HEK293T (cell line): ENCODE measurements at regions not wholly inside any gene's neighbourhood (a gene's known extent, or its start where the extent isn't known, plus 50 kb on each side); places are given as distances from the start of the nearest gene placed in this dataset.

Source experiments
- ARNT ChIP-seq: fragments of 450-650 bp; IDR thresholded peaks from 2 replicates; pipeline ENCODE4 v1.6.1; 2017; ENCODE audit warnings: mild to moderate bottlenecking
- CTBP1 ChIP-seq: fragments of 450-650 bp; IDR thresholded peaks from 2 replicates; pipeline ENCODE4 v1.6.1; 2016; ENCODE audit warnings: borderline replicate concordance
- ELF4 ChIP-seq: fragments of 450-650 bp; IDR thresholded peaks from 2 replicates; pipeline ENCODE4 v1.6.1; 2017; ENCODE audit warnings: antibody characterized with exemption
- FOXA1 ChIP-seq: fragments of 450-650 bp; IDR thresholded peaks from 2 replicates; pipeline ENCODE4 v1.6.1; 2016; ENCODE audit warnings: mild to moderate bottlenecking
- FOXK2 ChIP-seq: fragments of 450-650 bp; IDR thresholded peaks from 2 replicates; pipeline ENCODE4 v1.6.1; 2016; ENCODE audit warnings: mild to moderate bottlenecking
- FOXM1 ChIP-seq: fragments of 450-650 bp; IDR thresholded peaks from 2 replicates; pipeline ENCODE4 v1.6.1; 2017; ENCODE audit warnings: mild to moderate bottlenecking, borderline replicate concordance
- HDGF ChIP-seq: fragments of 450-650 bp; IDR thresholded peaks from 2 replicates; pipeline ENCODE4 v1.6.1; 2017; ENCODE audit warnings: antibody characterized with exemption, borderline replicate concordance
- L3MBTL2 ChIP-seq: fragments of 450-650 bp; conservative IDR thresholded peaks from 2 replicates; pipeline ENCODE4 v1.6.1; 2016; ENCODE audit warnings: mild to moderate bottlenecking
- LEF1 ChIP-seq: fragments of 450-650 bp; IDR thresholded peaks from 2 replicates; pipeline ENCODE4 v1.6.1; 2017; ENCODE audit warnings: mild to moderate bottlenecking, borderline replicate concordance
- PKNOX1 ChIP-seq: fragments of 450-650 bp; IDR thresholded peaks from 2 replicates; pipeline ENCODE4 v1.6.1; 2016
- SP1 ChIP-seq: fragments of 450-650 bp; IDR thresholded peaks from 2 replicates; pipeline ENCODE4 v1.6.1; 2017
- SUZ12 ChIP-seq: fragments of 450-650 bp; IDR thresholded peaks from 2 replicates; pipeline ENCODE4 v1.6.1; 2016; ENCODE audit warnings: mild to moderate bottlenecking
- TARDBP ChIP-seq: fragments of 450-650 bp; IDR thresholded peaks from 2 replicates; pipeline ENCODE4 v1.6.1; 2016
- ZNF384 ChIP-seq: fragments of 450-650 bp; IDR thresholded peaks from 2 replicates; pipeline ENCODE4 v1.6.1; 2016

GRCh38 chr1:212189352-212189738, 95.9 kb upstream of the PPP2R5A start:
- TF ChIP-seq ARNT = no peak
- no peak for TF ChIP-seq FOXA1
- no peak for TF ChIP-seq ZNF384
- no peak for TF ChIP-seq FOXK2
- no peak for TF ChIP-seq SP1
- no peak for TF ChIP-seq PKNOX1
- no peak for TF ChIP-seq HDGF
- TF ChIP-seq LEF1 = no peak
- TF ChIP-seq SUZ12 = no peak
- no peak for TF ChIP-seq CTBP1
- no peak for TF ChIP-seq TARDBP
- TF ChIP-seq ELF4 = no peak
- no peak for TF ChIP-seq FOXM1
- TF ChIP-seq L3MBTL2 = no peak
